NCI-H345 (cell line): ENCODE measurements at regions not wholly inside any gene's neighbourhood (a gene's known extent, or its start where the extent isn't known, plus 50 kb on each side); places are given as distances from the start of the nearest gene placed in this dataset.
"Not testable (repeated sequence)": the region's sequence is repeated elsewhere in the genome, so short reads cannot be mapped to it uniquely, and the experiment has no call there.

Experiments
- DNase-seq: peaks from one replicate; lab custom pipeline; 2025; lab: John Stamatoyannopoulos, UW

DNA sequence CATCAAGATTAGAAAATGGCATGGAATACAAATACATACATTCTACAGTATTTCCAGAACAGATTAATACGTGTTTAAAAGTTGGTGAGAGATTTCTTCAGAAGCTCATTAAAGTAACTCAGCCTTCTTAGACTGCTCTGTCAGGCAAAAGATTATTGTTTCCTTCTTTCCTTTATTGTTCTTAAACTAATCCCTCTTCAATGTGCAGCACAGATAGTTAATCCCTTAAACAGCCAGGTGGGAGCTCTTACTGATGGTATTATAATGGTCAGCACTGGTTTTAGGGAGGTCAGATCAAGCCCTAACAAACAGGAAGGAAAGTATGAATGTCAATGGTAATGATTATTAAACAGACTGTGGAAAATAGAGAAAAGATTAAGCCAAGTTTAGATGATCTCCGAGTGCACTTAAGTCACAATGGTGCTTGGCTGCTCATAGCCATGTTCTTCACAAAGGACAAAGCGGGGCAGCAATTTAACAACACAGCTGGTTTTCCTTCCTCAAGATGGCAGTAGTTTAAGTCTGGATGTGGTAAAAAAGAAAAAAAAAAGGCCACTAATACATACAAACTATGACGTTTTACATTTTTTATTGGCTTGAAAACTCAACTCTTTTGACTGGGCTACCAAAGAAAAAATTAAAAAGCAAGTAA, 992.6 kb downstream of the PCDH9 start:
- no peak for DNase-seq

- DNase-seq = no peak
These were observed 996.0 kb downstream of the PCDH9 start for GRCh38 chr13:66234159-66234558.

GRCh38 chr13:66231958-66232357, 998.2 kb downstream of the PCDH9 start:
- not testable (repeated sequence) for DNase-seq

- no peak for DNase-seq
These were observed 1005.1 kb downstream of the PCDH9 start for GRCh38 chr13:66225072-66225471.

GRCh38 chr13:66224663-66225062, 1005.5 kb downstream of the PCDH9 start:
- no peak for DNase-seq

DNA sequence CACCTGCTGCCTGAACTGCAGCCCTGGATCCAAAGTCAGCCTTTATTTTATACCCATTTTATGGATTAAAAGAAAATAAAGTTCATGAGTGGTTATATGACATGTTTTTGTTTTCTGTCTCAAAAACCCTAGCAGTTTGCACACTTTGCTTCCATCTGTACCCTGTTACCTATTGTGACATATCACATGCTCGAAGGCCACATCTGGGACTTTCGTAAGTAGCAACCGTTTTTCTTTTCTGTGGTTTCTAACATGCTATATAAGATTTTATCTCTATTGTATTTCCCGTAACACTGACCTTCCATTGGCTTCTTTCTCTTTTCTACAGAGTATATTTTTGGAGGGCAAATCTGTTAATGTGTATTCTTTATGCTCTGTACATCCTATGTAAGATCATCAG, 1007.2 kb downstream of the PCDH9 start:
- DNase-seq = no peak

GRCh38 chr13:66222127-66222526, 1008.0 kb downstream of the PCDH9 start:
- no peak for DNase-seq

DNA sequence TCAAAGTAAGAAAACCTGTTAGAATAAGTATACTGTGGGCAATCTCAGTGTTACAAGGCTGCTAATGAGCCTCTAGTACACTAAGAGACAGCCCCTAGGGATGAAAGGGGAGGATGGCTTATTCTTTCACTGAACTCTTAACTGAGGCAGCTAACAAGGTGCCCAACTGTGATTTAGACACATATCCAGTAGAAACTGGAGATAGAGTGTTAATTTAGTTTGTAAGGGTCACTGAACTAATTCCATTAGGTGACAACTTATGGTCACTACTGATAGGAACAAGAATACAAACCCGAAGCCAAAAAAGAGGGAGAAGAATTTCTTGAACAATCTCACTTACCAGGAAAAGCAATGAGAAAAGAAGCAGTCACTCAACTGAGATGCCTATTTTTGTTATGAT, 1010.6 kb downstream of the PCDH9 start:
- no peak for DNase-seq

DNA sequence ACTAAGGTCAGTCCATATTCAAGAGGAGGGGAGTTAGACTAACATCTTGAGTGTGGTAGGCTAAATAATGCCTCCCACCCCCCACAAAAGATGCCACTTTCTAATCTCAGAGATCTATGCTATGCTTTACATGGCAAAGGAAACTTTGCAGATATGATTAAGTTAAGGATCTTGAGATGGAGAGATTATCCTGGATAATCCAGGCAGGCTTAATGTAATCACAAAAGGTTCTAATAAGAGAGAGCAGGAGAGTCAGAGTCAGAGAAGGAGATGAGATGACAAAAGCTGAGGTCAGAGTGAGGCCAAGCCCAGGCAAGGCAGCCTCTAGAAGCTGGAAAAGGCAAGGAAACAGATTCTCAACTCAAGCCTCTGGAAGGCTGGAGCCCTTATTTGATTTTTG, 1011.6 kb downstream of the PCDH9 start:
- DNase-seq = no peak

DNA sequence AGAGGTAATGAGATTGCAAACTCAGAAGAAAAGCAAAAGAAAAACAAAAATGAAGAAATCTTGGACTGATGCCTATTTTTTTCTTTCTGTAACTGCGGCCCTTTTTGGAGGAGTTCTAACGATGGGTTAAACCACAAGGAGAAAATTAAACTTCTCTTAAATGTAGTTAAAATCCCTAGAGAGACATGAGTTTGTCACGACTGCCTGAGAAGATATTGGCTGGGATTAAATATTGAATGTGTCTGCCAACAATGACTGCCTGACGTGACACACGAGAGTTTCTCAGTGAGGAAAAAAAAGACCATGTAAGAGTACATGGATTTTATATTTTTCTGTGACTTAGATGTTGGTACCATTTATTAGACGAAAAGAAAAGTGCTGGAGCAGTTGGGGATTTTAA, 1013.4 kb downstream of the PCDH9 start:
- DNase-seq = no peak

DNA sequence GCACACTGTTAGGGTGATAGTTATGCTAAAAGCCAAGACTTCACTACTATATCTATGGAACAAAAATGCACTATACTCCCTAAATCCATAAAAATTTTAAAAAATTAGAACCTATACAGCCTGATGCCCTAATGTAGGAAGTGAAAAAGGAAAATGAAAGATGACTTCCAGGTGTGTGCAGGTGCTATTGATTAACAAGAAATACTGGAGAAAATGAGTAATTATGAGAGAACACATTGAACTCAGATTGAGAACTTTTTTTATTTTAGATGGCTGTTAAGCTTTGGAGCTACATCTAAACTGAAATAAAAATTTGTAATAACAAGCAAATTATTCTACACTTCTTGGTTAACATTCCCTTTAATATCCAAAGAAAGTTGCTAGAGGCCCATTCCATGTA, 1015.7 kb downstream of the PCDH9 start:
- no peak for DNase-seq

GRCh38 chr13:66212511-66212910, 1017.6 kb downstream of the PCDH9 start:
- DNase-seq = no peak

DNA sequence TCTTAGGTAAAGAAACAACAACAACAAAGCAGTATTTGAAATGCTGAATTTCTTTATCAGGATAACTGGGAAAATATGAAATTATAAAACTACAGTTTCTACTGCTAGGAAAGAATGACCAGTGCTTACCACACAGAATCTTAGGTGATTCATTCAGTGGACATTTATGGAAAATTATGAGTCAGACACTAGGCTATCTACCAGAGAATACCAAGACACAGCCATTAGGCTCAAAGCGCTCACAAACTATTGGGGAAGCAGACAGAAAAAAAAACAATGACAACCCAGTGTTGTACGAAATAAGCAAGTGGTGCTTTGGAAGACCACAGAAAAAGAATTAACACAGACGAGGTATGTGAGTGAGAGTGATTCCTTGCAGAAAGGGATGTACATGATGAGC, 1019.5 kb downstream of the PCDH9 start:
- DNase-seq = no peak

DNA sequence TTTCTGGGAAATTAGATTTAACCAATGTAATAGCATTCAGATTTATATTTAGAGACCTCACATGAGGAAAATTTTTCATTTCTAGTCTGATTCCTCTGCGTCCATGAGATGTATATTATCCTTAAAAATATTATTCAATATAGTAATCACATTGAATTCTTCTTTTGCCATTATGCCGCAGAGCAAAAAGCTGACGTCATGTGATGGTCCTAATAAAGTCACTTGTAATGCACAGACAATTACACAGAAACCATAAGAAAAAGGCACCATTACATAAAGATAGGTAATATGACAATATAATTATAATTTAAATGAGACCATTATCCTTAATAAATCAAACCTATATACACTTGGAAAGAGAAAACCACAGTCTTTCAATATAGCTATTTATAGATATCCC, 1021.5 kb downstream of the PCDH9 start:
- DNase-seq = no peak

GRCh38 chr13:66207610-66208009, 1022.5 kb downstream of the PCDH9 start:
- no peak for DNase-seq

DNA sequence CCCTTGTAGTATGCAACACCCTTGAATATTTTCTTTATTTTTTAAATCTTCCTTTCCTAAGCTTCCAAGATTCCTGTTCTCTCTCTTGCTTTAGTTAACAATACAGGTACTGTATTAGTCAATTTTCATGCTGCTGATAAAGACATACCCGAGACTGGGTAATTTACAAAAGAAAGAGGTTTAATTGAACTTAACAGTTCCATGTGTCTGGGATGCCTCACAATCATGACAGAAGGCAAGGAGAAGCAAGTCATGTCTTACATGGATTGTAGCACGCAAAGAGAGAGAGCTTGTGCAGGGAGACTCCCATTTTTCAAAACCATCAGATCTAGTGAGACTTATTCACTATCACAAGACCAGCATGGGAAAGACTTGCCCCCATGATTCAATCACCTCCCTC, 1024.3 kb downstream of the PCDH9 start:
- no peak for DNase-seq

DNA sequence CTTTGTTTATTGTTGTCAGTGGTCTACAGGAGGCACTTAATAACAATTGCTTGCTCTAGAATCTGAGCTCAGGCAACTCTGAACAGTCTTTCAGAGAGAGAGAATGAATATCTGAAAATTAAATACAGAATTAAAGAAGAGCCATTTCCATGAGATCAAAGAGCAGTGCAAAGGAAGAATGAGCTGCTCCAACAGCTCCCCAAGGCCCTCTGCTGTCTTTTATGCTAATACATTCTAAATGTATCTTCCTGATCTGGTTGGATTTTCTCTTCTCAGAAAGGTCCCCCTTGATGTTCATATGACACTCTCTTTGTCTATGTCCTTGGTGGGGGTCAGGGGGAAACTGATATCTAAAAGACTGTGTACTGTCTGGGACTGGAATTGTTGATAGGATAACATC, 1029.6 kb downstream of the PCDH9 start:
- no peak for DNase-seq

- no peak for DNase-seq
These were observed 1034.9 kb downstream of the PCDH9 start for GRCh38 chr13:66195238-66195637.

DNA sequence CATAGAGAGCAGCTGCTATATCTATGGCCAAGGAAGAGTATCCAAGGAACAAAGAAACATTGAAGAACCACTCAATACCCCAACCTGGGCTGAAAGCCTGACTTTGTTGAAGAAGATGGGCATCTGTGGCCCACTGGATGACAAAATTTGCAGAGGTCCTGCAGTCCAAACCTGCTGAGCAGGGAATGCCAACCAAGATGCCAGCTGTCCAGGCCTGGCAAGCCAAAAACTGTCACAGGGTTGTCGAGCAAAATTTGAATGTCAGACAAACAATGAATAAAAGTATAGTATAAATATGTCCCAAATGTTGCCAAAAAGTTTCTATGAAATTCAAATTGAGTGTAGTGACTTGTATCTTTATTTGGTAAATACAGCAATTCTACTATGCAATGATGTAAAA, 1040.2 kb downstream of the PCDH9 start:
- no peak for DNase-seq

DNA sequence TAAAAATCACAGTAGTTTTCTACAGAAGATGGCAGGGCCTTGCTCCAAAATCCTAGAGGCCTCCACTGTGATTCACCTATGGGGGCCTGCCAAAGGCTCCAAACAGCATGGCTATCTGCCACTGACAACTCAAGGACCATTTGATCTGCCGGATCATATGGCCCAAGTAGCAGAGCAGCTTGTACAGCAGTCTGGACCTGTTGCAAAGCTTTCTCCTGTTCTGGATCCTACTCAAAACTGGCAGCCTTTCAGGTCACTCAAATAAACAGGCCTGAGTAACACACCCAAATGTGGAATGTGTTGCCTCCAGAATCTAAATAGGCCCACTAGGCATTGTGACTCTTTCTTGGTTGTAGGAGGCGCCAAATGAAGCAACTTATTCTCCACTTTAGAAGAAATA, 1049.3 kb downstream of the PCDH9 start:
- no peak for DNase-seq

DNA sequence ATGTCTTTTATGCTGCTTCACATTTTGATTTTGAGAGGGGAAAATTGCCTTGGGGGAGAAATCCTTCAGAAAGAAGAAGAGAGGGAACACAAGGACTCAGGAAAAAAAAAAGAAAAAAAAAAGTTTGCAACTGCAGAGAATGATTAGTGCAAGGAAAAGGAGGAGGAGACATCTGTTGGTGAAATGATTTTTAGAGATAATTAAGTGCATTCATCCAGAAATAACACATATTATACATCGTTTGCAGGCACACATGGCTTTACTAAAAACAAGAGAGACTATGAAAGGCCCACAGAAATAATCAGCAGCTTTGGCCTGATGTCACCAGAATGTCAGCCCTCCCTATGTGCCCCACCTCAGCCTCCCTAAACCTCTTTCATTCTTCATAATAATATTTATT, 1058.2 kb downstream of the PCDH9 start:
- no peak for DNase-seq

GRCh38 chr13:66162470-66162869, 1067.7 kb downstream of the PCDH9 start:
- DNase-seq = no peak

- DNase-seq = no peak
These were observed 1070.6 kb downstream of the PCDH9 start for GRCh38 chr13:66159511-66159910.

- no peak for DNase-seq
These were observed 1075.2 kb downstream of the PCDH9 start for GRCh38 chr13:66154976-66155375.

DNA sequence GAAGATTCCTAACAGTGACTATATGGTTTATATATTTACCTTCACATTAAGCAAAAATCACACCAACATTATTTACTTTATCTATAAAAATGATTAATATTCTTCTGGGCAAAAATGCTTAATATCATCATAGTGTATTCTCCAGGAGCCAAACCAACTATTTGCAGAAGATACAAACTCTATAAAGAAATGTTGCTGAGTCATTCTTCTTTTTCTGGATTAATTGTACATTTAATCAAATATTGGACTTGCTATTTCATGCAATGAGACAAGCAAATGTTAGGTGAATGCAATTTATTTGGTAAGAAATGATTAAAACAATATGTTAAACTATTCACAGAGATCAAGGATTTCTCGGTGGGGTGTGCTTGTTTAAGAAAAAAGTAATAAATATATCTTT, 1075.8 kb downstream of the PCDH9 start:
- no peak for DNase-seq
